Kidney epithelial cell (primary cell): ENCODE measurements at regions not wholly inside any gene's neighbourhood (a gene's known extent, or its start where the extent isn't known, plus 50 kb on each side); places are given as distances from the start of the nearest gene placed in this dataset.

Experiments used
- DNase-seq: peaks from one replicate; pipeline ENCODE4 v3.0.0-alpha.2; 2010; ENCODE audit warnings: low read depth
- H3K27me3 ChIP-seq: 2 replicates; pipeline ENCODE4 v1.6.0; 2011; ENCODE audit warnings: low read length; ENCODE audit not compliant: control insufficient read depth, insufficient read depth
- H3K36me3 ChIP-seq: 2 replicates; pipeline ENCODE4 v1.5.1; 2011; ENCODE audit warnings: low read length; ENCODE audit not compliant: control insufficient read depth, insufficient read depth
- H3K4me3 ChIP-seq: 2 replicates; pipeline ENCODE4 v1.5.1; 2011; ENCODE audit warnings: low read depth, mild to moderate bottlenecking, control low read depth, low read length
- TF ChIP-seq, protein P1 (sequence below): IDR thresholded peaks from 2 replicates; pipeline ENCODE4 v1.5.1; 2011; ENCODE audit warnings: mild to moderate bottlenecking, moderate library complexity, low read length, control low read depth, inconsistent platforms; ENCODE audit not compliant: insufficient read depth, poor library complexity, severe bottlenecking

DNA sequence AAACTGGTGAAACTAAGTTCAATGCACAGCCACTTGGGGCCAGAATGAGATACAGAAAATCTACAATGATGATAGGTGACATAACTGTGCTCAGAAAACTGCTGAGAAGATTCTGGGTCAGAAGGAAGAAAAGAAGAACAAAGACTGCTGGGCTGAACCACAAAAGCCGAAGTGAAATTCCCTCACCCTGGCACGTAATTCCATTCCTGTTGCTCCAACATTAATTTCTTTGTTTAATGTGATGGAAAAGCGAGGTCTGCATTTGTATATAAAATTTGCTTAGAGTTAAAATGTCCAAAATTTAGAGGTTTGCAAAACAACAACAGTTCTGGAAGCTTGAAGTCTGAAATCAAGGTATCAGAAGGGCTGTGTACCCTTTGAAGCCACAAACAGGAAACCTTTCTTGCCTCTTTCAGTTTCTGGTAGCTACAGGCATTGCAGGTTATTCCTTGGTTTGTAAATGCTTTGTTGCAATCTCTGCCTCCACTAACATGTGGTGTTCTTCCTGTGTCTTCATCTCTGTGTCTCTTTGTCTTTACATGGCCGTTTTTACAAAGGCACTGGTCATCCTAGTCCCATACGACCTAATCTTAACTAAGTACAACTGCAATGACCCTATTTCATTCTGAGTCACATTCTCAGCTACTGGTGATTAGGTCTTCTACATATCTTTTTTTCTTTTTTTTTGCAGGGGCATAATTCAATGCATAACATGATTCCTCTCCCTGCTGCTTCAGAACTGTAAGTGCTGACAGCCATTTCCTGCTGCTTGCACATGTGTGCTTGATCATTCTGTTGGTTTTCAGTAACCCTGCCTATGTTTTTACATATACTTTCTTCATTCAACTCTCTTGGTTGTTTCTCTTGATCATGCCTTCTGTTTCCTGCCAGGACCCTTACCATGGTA, 603.0 kb upstream of the CDH8 start:
- Histone ChIP-seq H3K36me3 (no peaks in the 10 kb centered on the region), H3K27me3 (no peaks in the 10 kb centered on the region), H3K4me3 (no peak overlapping the region)
- TF ChIP-seq, protein P1, sequence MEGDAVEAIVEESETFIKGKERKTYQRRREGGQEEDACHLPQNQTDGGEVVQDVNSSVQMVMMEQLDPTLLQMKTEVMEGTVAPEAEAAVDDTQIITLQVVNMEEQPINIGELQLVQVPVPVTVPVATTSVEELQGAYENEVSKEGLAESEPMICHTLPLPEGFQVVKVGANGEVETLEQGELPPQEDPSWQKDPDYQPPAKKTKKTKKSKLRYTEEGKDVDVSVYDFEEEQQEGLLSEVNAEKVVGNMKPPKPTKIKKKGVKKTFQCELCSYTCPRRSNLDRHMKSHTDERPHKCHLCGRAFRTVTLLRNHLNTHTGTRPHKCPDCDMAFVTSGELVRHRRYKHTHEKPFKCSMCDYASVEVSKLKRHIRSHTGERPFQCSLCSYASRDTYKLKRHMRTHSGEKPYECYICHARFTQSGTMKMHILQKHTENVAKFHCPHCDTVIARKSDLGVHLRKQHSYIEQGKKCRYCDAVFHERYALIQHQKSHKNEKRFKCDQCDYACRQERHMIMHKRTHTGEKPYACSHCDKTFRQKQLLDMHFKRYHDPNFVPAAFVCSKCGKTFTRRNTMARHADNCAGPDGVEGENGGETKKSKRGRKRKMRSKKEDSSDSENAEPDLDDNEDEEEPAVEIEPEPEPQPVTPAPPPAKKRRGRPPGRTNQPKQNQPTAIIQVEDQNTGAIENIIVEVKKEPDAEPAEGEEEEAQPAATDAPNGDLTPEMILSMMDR: no peak
- DNase-seq: no peak

DNA sequence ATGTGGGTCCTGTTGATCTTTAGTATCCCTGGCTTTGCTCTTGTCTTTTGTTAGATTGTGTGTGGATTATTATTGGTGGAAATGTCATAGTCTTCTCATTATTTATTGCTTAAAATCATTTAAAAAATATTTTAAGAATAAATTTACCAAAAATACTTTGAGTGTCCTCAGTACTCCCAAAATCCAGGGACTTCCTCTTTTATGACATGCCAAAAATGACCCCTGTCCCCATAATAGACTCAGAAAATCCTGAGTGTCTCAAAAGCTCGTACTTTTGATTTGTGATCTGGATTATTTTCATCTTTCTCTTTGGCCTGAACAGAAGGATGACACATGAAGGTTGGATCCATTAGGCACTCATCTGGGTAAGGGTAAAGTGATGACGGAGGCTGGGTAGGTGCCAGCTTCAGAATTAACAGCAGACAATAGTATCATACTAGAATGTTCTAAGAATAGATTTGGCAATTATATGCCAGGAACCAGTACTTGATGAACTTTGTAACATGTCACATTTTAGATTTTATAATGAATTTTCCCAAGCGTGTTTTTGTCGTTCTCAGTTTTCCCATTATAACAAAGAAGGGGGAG, 602.2 kb upstream of the CDH8 start:
- TF ChIP-seq, protein P1: no peak
- Histone ChIP-seq H3K4me3 (no peak overlapping the region), H3K36me3 (no peaks in the 10 kb centered on the region), H3K27me3 (no peaks in the 10 kb centered on the region)
- no peak for DNase-seq

DNA sequence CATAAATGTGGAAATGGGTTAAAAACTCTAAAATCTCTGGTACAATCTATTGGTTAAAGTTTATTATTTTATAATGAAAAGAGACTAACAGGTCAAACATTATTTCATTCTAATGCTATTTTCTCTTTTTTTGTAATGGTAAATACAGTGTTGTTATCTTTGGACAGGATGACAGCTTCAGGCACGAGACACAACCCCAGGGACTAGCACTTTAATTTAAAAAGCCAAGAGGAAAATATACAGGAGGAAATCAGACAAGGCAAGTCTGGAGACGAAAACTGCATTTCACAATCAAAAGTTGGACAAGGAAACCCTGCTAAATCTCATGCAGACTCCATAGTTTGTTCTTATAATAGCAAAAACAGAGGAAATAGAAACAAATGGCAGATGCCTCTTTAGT, 589.1 kb upstream of the CDH8 start:
- Histone ChIP-seq H3K27me3 (no peaks in the 10 kb centered on the region), H3K36me3 (no peaks in the 10 kb centered on the region), H3K4me3 (no peak overlapping the region)
- TF ChIP-seq, protein P1: no peak
- no peak for DNase-seq

DNA sequence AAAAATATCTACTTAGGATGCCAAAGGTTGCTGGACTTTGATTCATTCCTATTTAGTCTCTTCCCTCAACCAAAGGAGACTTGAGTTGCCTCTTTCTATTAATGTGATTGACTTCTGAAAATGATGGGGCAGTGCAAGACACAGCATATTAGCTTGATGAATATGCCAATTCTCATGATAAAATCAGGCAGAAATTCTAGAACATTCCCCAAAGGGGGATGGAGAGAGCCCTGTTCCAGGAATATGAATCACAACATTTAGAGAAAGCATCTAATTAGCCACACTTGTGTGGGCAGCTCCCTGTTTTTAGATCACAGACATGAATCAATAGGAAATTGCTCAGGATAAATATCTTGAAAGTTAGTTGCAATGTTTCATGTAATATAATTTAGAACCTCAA, 584.0 kb upstream of the CDH8 start:
- no peak for DNase-seq
- TF ChIP-seq, protein P1: no peak
- H3K27me3 ChIP-seq: no peaks in the 10 kb centered on the region
- H3K36me3 ChIP-seq: no peaks in the 10 kb centered on the region
- H3K4me3 ChIP-seq: no peak overlapping the region

DNA sequence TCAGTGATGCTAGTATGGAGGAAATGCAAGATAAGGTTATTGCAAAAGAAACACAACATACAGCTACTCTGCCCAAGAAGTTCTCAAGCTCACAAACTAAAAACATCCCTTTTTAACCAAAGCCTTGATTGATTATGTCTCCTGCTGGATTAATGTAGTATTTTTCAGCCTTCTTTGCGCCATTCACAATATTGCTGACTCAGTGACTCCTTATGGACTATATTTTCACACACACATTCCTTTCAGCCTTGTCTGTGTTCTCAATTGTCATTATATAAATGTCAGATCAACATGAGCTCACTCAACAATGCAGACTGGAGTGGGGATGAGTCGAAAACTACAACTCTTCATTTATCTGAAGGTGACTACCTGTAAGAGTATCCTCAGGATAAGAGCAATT, 579.3 kb upstream of the CDH8 start:
- DNase-seq: no peak
- TF ChIP-seq, protein P1: no peak

More for the DNA sequence above, 579.3 kb upstream of the CDH8 start:
- no peaks in the 10 kb centered on the region for H3K36me3 ChIP-seq
- no peak overlapping the region for H3K4me3 ChIP-seq
- H3K27me3 ChIP-seq: no peaks in the 10 kb centered on the region
